ENCODE measurements at regions not wholly inside any gene's neighbourhood (a gene's known extent, or its start where the extent isn't known, plus 50 kb on each side); places are given as distances from the start of the nearest gene placed in this dataset.

GRCh38 chr12:126704609-126705008 is 1562.4 kb upstream of the TMEM132C start:
- no peak for TF ChIP-seq CTCF (IDR thresholded peaks at IDR 0.05; ENCODE audit: borderline replicate concordance, insufficient read depth, low read depth, low read length)

GRCh38 chr12:126706300-126706699 is 1560.7 kb upstream of the TMEM132C start:
- TF ChIP-seq CTCF (IDR thresholded peaks at IDR 0.05; ENCODE audit: borderline replicate concordance, insufficient read depth, low read depth, low read length) = no peak
- H3K4me3 ChIP-seq (ENCODE audit: low read depth, low read length) = no peak overlapping the region

More at GRCh38 chr12:126704609-126705008, 1562.4 kb upstream of the TMEM132C start:
- no peak overlapping the region for H3K4me3 ChIP-seq (ENCODE audit: low read depth, low read length)

GRCh38 chr12:126708492-126708896 is 1558.5 kb upstream of the TMEM132C start:
- no peak for TF ChIP-seq CTCF (IDR thresholded peaks at IDR 0.05; ENCODE audit: borderline replicate concordance, insufficient read depth, low read depth, low read length)
- no peak overlapping the region for H3K4me3 ChIP-seq (ENCODE audit: low read depth, low read length)

GRCh38 chr12:126718365-126718764 is 1548.6 kb upstream of the TMEM132C start:
- no peak for TF ChIP-seq CTCF (IDR thresholded peaks at IDR 0.05; ENCODE audit: borderline replicate concordance, insufficient read depth, low read depth, low read length)

GRCh38 chr12:126719912-126720705 is 1546.9 kb upstream of the TMEM132C start:
- TF ChIP-seq CTCF (IDR thresholded peaks at IDR 0.05; ENCODE audit: borderline replicate concordance, insufficient read depth, low read depth, low read length) = no peak
- no peak overlapping the region for H3K4me3 ChIP-seq (ENCODE audit: low read depth, low read length)

More at GRCh38 chr12:126718365-126718764, 1548.6 kb upstream of the TMEM132C start:
- no peak overlapping the region for H3K4me3 ChIP-seq (ENCODE audit: low read depth, low read length)

GRCh38 chr12:126726481-126727217 is 1540.3 kb upstream of the TMEM132C start:
- H3K4me3 ChIP-seq (ENCODE audit: low read depth, low read length) = no peak overlapping the region
- no peak for TF ChIP-seq CTCF (IDR thresholded peaks at IDR 0.05; ENCODE audit: borderline replicate concordance, insufficient read depth, low read depth, low read length)

All from GM12875 (cell line).